Activated T-cell treated with anti-CD3 and anti-CD28 coated beads, Interleukin-2, amount 50 U/mL, for 72 hours (primary cell): ENCODE measurements at regions not wholly inside any gene's neighbourhood (a gene's known extent, or its start where the extent isn't known, plus 50 kb on each side); places are given as distances from the start of the nearest gene placed in this dataset.

ENCODE experiments used
- ATAC-seq, 2 donors: fragments of 150-1000 bp; cut with Tn5 transposase; replicated peaks in 1 of 2; 2 replicates each; pipeline ENCODE4 v1.10.0; 2021; ENCODE audit warnings: moderate library complexity in 2 of 2, mild to moderate bottlenecking in 1 of 2
- DNase-seq, 2 donors: peaks; one replicate each; pipeline ENCODE4 v3.0.0; 2021 to 2022; ENCODE audit warnings: mixed read lengths in 1 of 2
- H3K27ac Mint-ChIP-seq: one replicate; pipeline ENCODE4 v1.8.0; 2022; ENCODE audit warnings: mild to moderate bottlenecking, moderate library complexity, mixed read lengths
- H3K27me3 Mint-ChIP-seq: one replicate; pipeline ENCODE4 v1.8.0; 2022; ENCODE audit warnings: low read depth, mixed read lengths
- H3K36me3 Mint-ChIP-seq, 2 donors: one replicate each; pipeline ENCODE4 v1.8.0; 2022; ENCODE audit warnings: mixed read lengths in 2 of 2, mild to moderate bottlenecking in 1 of 2; ENCODE audit not compliant: insufficient read depth in 2 of 2
- H3K4me1 Mint-ChIP-seq: one replicate; pipeline ENCODE4 v1.8.0; 2022; ENCODE audit warnings: low read depth, mixed read lengths
- H3K4me3 Mint-ChIP-seq, 2 donors: one replicate each; pipeline ENCODE4 v1.8.0; 2022; ENCODE audit warnings: mild to moderate bottlenecking in 2 of 2, mixed read lengths in 2 of 2, moderate library complexity in 2 of 2
- H3K9me3 Mint-ChIP-seq, 2 donors: one replicate each; pipeline ENCODE4 v1.8.0; 2022; ENCODE audit warnings: mixed read lengths in 2 of 2

- Mint-ChIP-seq H3K27me3 (no peaks in the 10 kb centered on the region), H3K36me3 (no peaks in the 10 kb centered on the region), H3K4me3 (no peak overlapping the region), H3K9me3 (peaks cover 0 to 4% of the 10 kb centered on the region in 2 donors), H3K4me1 (no peaks in the 10 kb centered on the region), H3K27ac (no peak overlapping the region)
- ATAC-seq (peak in 1 of 2 donors; percentile 66), DNase-seq (no peak)
These were observed 554.4 kb upstream of the MEX3C start for GRCh38 chr18:51751901-51752300.

DNA sequence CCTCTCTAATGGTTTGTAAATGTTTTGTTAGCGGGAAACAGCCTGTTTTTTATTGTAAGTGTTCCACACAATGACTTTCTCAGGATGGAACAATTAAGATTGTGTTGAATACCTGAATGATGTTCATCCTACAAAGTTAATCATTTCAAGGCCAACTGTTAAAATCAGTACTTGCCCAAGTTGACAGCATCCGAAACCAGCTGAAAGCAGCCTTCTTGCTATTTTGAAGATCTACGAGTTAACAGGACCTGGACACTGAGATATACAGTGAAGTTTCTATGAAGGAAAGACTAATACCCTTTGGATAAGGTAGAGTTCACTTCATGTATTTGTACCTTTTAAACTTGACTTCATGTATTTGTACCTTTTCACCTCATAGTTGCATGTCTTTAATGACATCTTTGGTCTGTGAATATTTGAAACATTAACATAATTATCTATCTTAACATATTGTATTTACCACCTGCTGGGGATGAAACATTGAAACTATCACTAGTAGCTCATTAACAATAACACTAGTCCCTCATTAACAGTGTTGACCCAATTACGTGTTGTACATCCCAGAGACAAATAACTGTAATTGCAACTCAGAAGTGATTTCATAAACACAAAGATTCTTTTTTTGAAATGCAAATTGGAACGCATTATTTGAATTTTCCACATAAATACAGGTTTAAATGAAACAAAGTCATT lies 556.0 kb upstream of the MEX3C start:
- ATAC-seq (no peak), DNase-seq (no peak)
- H3K4me1 Mint-ChIP-seq: no peaks in the 10 kb centered on the region
- H3K27ac Mint-ChIP-seq: no peak overlapping the region
- no peaks in the 10 kb centered on the region for H3K36me3 Mint-ChIP-seq
- H3K27me3 Mint-ChIP-seq: no peaks in the 10 kb centered on the region
- H3K9me3 Mint-ChIP-seq: peaks cover 0 to 2% of the 10 kb centered on the region in 2 donors
- H3K4me3 Mint-ChIP-seq: no peak overlapping the region

GRCh38 chr18:51754566-51754965 lies 557.1 kb upstream of the MEX3C start:
- H3K9me3 Mint-ChIP-seq: peaks cover 0 to 2% of the 10 kb centered on the region in 2 donors
- no peaks in the 10 kb centered on the region for H3K27me3 Mint-ChIP-seq
- ATAC-seq: no peak
- no peak for DNase-seq
- H3K36me3 Mint-ChIP-seq: no peaks in the 10 kb centered on the region
- H3K4me3 Mint-ChIP-seq: no peak overlapping the region
- H3K4me1 Mint-ChIP-seq: no peaks in the 10 kb centered on the region
- no peak overlapping the region for H3K27ac Mint-ChIP-seq

DNA sequence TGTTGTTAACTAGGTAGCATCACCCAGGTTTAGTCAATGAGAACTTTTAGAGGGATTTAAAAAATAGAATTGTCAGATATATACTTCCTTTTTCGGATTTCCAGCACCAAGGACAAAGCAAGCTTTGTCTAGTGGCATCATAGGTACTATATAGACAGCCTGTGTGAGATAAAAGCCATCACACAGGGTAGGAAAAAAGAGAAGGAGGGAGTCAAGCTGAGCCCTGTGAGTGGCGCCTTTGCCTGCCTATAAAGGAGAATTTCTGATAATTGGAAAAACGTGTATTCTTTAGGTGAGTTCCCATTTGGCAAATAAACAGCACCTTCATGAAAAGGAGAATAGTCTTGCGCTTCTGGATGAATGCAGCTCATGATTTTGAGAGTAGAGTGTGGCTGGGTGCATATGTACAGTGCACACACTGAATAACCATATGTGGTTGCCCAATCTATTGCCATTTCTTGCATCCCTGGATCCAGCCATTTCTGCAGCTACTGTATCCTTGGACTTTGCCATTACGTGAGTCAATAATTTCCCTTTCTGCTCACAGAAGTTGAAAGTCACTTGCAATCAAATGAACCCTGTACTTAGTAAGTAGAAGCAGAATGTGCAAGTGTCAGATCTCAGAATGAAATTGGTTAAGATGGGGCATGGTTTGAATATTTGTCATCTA lies 559.9 kb upstream of the MEX3C start:
- ATAC-seq (no peak), DNase-seq (no peak)
- Mint-ChIP-seq H3K4me1 (no peaks in the 10 kb centered on the region), H3K36me3 (no peaks in the 10 kb centered on the region), H3K27me3 (no peaks in the 10 kb centered on the region), H3K4me3 (no peak overlapping the region), H3K9me3 (peaks cover 0 to 2% of the 10 kb centered on the region in 2 donors), H3K27ac (no peak overlapping the region)

DNA sequence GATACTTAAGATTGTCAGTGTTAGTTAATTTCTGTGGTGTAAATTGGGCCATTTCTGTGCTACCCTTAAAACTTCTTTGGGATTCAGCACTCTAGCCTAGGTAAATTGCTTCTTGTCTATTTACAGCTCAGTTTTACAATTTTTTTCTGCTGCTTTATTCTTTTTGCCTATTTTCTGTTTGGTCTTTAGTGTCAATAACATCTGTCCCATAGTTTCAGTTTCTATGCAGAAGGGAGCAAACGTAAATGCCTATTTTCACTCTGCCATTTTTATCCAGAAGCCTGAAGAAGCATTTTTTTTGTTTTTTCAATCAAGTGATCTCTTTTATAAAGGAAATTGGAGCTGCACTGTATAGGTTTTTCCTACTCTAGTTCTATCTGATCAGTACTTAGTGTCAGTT lies 564.9 kb upstream of the MEX3C start:
- H3K27ac Mint-ChIP-seq: no peak overlapping the region
- ATAC-seq (no peak), DNase-seq (no peak)
- H3K4me3 Mint-ChIP-seq: no peak overlapping the region
- peaks cover 2 to 4% of the 10 kb centered on the region in 2 donors for H3K9me3 Mint-ChIP-seq
- H3K36me3 Mint-ChIP-seq: no peaks in the 10 kb centered on the region
- H3K4me1 Mint-ChIP-seq: no peaks in the 10 kb centered on the region
- no peaks in the 10 kb centered on the region for H3K27me3 Mint-ChIP-seq

DNA sequence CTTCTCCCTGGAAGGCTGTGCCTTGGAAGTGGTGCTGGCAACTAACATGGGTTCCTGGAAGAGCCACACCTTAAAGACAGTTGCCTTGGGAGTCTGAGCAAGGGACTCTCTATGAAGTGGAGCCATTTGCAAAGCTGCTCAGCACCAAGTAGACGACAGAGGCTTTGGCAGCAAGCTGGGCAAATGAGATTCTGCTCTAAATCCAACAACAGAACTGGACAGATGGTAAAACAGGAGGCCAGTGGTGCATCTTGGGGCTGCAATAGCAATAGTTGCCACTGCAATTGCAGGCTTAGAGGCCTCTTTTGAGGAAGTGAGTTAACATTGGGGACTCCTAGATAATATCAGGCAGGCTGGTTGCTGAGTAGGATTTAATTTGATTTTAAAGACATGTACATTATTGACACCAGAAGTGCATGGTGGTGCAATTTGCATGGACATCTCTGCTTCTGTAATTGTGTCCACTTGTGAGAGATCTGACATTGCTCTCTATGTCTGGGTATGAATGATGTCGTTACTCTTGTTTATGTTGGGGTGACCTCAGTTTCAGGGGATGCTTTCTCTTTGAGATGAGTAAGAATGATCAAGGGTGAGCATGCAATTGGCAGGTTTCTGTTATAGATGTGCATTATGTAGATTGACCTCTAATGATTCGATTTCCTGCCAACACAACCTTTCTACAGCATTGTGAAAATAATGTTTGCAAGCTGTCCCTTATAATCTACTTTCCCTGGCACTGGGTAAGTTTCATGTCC lies 568.3 kb upstream of the MEX3C start:
- H3K27ac Mint-ChIP-seq: no peak overlapping the region
- H3K4me3 Mint-ChIP-seq: no peak overlapping the region
- no peak for DNase-seq
- no peaks in the 10 kb centered on the region for H3K36me3 Mint-ChIP-seq
- peaks cover 2 to 4% of the 10 kb centered on the region in 2 donors for H3K9me3 Mint-ChIP-seq
- H3K27me3 Mint-ChIP-seq: no peaks in the 10 kb centered on the region
- no peaks in the 10 kb centered on the region for H3K4me1 Mint-ChIP-seq
- ATAC-seq: no peak

GRCh38 chr18:51767293-51767692 lies 569.8 kb upstream of the MEX3C start:
- Mint-ChIP-seq H3K9me3 (peaks cover 2 to 4% of the 10 kb centered on the region in 2 donors), H3K27me3 (no peaks in the 10 kb centered on the region), H3K4me3 (no peak overlapping the region), H3K4me1 (no peaks in the 10 kb centered on the region), H3K36me3 (no peaks in the 10 kb centered on the region), H3K27ac (no peak overlapping the region)
- ATAC-seq: no peak
- DNase-seq: no peak

GRCh38 chr18:51778115-51778514 lies 561.9 kb upstream of the DCC start:
- Mint-ChIP-seq H3K27me3 (no peaks in the 10 kb centered on the region), H3K4me1 (no peaks in the 10 kb centered on the region), H3K36me3 (no peaks in the 10 kb centered on the region), H3K27ac (no peak overlapping the region), H3K9me3 (no peaks in the 10 kb centered on the region), H3K4me3 (no peak overlapping the region)
- DNase-seq (no peak), ATAC-seq (no peak)

DNA sequence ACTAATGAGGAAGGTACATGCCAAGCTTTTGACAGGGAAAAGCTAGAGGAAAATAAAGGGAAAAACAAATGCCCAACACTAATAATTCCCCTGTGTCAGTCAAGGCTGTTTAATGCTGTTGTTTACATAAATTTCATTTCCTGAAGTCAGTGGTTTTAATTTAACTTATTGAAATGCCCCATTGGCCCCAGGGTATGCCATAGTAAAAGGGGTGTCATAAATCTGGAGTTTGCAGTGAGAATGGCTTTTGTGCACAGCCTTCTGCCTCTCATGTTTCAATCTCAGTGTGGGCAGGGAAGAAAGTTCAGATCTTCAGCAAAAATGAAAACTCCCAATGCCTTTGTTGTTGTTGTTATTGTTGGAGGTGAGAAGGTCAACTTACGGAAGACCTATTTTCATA lies 550.1 kb upstream of the DCC start:
- Mint-ChIP-seq H3K4me1 (no peaks in the 10 kb centered on the region), H3K27me3 (no peaks in the 10 kb centered on the region), H3K36me3 (no peaks in the 10 kb centered on the region), H3K27ac (no peak overlapping the region), H3K9me3 (peaks cover 0 to 2% of the 10 kb centered on the region in 2 donors), H3K4me3 (no peak overlapping the region)
- ATAC-seq (no peak), DNase-seq (no peak)

DNA sequence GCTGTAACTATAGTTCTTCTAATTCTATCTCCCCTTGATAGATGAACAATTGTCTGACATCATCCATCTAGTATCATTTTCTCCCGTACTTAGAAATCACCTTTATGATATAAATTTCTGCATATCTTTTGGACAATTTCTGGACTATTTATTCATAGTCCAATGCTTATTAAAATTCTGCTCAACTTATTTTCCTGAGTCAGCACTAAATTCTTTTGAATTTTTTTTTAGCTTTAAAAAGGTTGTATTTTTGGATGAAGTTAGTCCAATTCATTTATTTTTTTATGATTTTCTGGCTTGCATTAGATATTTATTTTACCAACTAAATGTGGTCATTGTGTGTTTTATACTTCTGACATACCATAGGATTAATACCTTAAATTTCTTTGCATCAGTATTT lies 538.5 kb upstream of the DCC start:
- Mint-ChIP-seq H3K9me3 (peaks cover 0 to 1% of the 10 kb centered on the region in 2 donors), H3K4me3 (no peak overlapping the region), H3K36me3 (no peaks in the 10 kb centered on the region), H3K27ac (no peak overlapping the region), H3K27me3 (no peaks in the 10 kb centered on the region), H3K4me1 (no peaks in the 10 kb centered on the region)
- ATAC-seq: no peak
- no peak for DNase-seq

DNA sequence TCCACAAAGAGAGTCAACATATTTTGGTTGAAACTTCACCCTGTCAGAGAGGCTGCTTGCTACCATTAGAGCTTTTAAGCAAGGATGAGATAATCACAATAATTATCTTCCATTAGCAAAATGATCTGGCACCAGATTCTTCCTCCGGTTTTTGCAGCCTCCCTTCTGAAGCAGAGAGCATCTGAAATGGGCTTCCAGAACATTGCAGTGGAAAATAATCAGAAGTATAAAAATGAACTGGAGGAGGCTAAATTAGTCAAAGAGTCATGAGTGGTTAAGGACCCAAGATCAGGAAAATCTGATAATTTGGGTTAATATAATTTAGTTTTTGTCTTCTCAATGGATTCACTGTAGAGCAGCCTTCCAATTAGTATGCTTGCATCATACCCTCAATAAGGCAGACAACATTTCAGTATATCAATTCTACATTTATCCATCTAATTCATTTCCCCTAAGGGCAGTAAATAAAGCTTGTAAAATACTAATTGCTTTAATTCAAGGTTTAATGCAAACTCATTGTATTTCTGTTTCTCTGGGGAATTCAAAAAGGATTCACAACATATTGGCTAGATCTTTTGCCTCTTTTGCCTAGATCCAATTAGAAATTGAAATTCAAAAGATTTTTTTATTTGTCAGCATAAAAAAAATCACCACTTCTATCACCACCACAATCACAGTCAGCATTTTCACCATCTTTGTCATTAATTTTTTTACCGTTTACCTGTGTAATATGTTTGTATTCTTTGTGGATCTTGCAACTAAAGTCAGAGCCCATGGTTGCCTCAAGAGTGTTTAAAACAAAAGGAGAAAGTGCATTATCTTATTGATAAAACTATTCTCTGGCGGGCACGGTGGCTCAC lies 537.2 kb upstream of the DCC start:
- H3K27ac Mint-ChIP-seq: no peak overlapping the region
- ATAC-seq (no peak), DNase-seq (no peak)
- no peaks in the 10 kb centered on the region for H3K27me3 Mint-ChIP-seq
- no peaks in the 10 kb centered on the region for H3K36me3 Mint-ChIP-seq
- H3K9me3 Mint-ChIP-seq: peaks cover 0 to 3% of the 10 kb centered on the region in 2 donors
- H3K4me1 Mint-ChIP-seq: no peaks in the 10 kb centered on the region
- H3K4me3 Mint-ChIP-seq: no peak overlapping the region

GRCh38 chr18:51807336-51807735 lies 532.7 kb upstream of the DCC start:
- H3K27ac Mint-ChIP-seq: no peak overlapping the region
- H3K4me1 Mint-ChIP-seq: no peaks in the 10 kb centered on the region
- no peaks in the 10 kb centered on the region for H3K27me3 Mint-ChIP-seq
- no peaks in the 10 kb centered on the region for H3K36me3 Mint-ChIP-seq
- ATAC-seq (no peak), DNase-seq (no peak)
- peaks cover 0 to 1% of the 10 kb centered on the region in 2 donors for H3K9me3 Mint-ChIP-seq
- H3K4me3 Mint-ChIP-seq: no peak overlapping the region

DNA sequence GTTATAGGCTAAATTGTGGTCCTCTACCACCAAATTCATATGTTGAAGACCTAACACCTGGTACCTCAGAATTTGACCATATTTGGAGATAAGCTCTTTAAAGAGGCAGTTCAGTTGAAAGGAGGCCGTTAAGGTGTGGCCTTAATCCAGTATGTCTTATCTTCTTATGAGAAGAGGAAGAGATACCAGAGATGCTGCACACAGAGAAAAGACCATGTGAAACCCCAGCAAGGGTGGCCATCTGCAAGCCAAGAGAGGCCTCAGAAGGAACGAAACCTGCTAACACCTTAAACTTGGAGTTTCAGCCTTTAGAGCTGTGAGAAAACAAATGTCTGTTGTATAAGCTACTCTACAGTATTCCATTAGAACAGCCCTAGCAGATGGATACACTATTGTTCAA lies 528.1 kb upstream of the DCC start:
- H3K4me3 Mint-ChIP-seq: no peak overlapping the region
- H3K27ac Mint-ChIP-seq: no peak overlapping the region
- no peaks in the 10 kb centered on the region for H3K27me3 Mint-ChIP-seq
- ATAC-seq (no peak), DNase-seq (no peak)
- H3K9me3 Mint-ChIP-seq: peaks cover 0 to 1% of the 10 kb centered on the region in 2 donors
- H3K36me3 Mint-ChIP-seq: no peaks in the 10 kb centered on the region
- H3K4me1 Mint-ChIP-seq: no peaks in the 10 kb centered on the region
